ENCODE measurements at regions not wholly inside any gene's neighbourhood (a gene's known extent, or its start where the extent isn't known, plus 50 kb on each side); places are given as distances from the start of the nearest gene placed in this dataset.

DNA sequence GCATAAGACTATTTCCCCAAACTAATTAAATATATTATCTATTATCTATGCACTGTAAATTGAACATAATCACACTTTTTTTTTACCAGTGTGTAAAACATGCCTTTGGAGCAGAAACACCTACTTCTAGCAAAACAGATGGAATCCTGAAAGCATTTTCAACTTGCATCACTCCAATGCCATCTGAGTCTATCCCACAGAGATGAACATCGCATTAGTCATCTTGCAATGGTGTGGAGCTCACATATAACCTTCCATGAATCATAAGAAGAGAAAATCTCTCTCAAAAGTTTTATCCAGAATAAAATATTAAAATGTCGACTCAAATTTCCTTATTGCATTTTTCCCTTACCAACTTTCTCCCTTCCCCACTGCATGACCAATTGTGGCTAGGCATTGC is 406.7 kb upstream of the ACTRT1 start:
- Histone ChIP-seq H3K9ac (ENCODE audit: low read length) (no peak overlapping the region), H3K9me2 (ENCODE audit: low read depth, low read length) (no peaks in the 10 kb centered on the region), H3K27ac (ENCODE audit: low read depth, low read length, poor library complexity, severe bottlenecking) (no peak overlapping the region), H3K27me3 (ENCODE audit: insufficient read depth, low read length) (no peaks in the 10 kb centered on the region), H3K79me2 (ENCODE audit: insufficient read depth, low read length) (no peaks in the 10 kb centered on the region), H3K36me3 (ENCODE audit: insufficient read depth, low read length) (no peaks in the 10 kb centered on the region), H2AFZ (ENCODE audit: low read length) (no peak overlapping the region), H3F3A (ENCODE audit: insufficient read depth, low read length) (no peaks in the 10 kb centered on the region), H3K4me2 (ENCODE audit: low read length) (no peak overlapping the region), H3K9me3 (ENCODE audit: low read length) (no peaks in the 10 kb centered on the region), H4K20me1 (ENCODE audit: insufficient read depth, low read length) (no peaks in the 10 kb centered on the region), H3K4me3 (ENCODE audit: low read depth, low read length, poor library complexity, severe bottlenecking) (no peak overlapping the region), H3K4me1 (ENCODE audit: insufficient read depth, low read length, severe bottlenecking) (no peaks in the 10 kb centered on the region)
- no peak for TF ChIP-seq EZH2 (IDR thresholded peaks at IDR 0.05; ENCODE audit: borderline replicate concordance, low read length)

DNA sequence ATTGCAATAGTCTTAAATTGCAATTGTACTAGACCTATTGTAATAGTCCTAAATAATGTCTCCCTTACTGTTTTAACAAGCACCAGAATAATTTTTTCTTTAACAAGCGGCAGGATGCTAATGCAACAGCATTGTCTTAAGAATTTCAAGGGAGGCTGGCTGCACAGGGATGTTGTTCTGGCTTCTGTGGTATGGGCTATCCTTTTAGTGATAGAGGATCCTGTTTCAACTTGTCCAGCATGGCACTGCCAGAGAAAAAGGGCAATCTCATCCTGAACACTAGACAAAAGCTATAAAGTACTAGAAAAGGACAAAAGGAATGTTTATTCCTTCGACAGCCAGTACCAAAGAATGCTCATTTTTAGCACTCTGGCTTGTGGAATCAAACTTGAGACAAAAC is 405.5 kb upstream of the ACTRT1 start:
- no peak overlapping the region for H3K4me2 ChIP-seq (ENCODE audit: low read length)

DNA sequence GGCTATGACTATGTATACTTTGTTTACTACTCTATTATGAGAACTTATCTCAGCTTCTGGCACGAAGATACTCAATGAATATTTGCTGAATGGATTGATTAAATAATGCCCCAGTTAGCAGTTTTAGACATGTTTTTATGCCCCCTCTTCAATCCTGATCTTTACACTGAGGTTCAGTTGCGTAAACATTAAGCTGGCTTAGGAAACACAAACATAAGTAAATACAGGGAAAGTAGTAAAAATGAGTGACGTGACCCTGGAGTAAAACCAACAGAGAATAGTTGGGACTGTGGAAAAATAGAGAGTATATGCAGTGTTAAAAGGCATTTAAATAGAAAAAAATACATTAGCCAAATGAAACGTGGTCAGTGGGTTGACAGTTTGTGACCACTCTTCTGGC is 387.0 kb upstream of the ACTRT1 start:
- H2AFZ ChIP-seq (ENCODE audit: low read length), result no peak overlapping the region
- H3K4me3 ChIP-seq (ENCODE audit: low read depth, low read length, poor library complexity, severe bottlenecking), result no peak overlapping the region
- H3K4me2 ChIP-seq (ENCODE audit: low read length), result no peak overlapping the region
- no peaks in the 10 kb centered on the region for H3K79me2 ChIP-seq (ENCODE audit: insufficient read depth, low read length)
- H3K27me3 ChIP-seq (ENCODE audit: insufficient read depth, low read length), result no peaks in the 10 kb centered on the region
- no peaks in the 10 kb centered on the region for H4K20me1 ChIP-seq (ENCODE audit: insufficient read depth, low read length)
- H3K27ac ChIP-seq (ENCODE audit: low read depth, low read length, poor library complexity, severe bottlenecking), result no peak overlapping the region
- TF ChIP-seq, protein P1, sequence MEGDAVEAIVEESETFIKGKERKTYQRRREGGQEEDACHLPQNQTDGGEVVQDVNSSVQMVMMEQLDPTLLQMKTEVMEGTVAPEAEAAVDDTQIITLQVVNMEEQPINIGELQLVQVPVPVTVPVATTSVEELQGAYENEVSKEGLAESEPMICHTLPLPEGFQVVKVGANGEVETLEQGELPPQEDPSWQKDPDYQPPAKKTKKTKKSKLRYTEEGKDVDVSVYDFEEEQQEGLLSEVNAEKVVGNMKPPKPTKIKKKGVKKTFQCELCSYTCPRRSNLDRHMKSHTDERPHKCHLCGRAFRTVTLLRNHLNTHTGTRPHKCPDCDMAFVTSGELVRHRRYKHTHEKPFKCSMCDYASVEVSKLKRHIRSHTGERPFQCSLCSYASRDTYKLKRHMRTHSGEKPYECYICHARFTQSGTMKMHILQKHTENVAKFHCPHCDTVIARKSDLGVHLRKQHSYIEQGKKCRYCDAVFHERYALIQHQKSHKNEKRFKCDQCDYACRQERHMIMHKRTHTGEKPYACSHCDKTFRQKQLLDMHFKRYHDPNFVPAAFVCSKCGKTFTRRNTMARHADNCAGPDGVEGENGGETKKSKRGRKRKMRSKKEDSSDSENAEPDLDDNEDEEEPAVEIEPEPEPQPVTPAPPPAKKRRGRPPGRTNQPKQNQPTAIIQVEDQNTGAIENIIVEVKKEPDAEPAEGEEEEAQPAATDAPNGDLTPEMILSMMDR (IDR thresholded peaks at IDR 0.05; ENCODE audit: low read length), result no peak
- no peak for TF ChIP-seq EZH2 (IDR thresholded peaks at IDR 0.05; ENCODE audit: borderline replicate concordance, low read length)
- H3K36me3 ChIP-seq (ENCODE audit: insufficient read depth, low read length), result no peaks in the 10 kb centered on the region
- H3K9me3 ChIP-seq (ENCODE audit: low read length), result no peaks in the 10 kb centered on the region
- no peaks in the 10 kb centered on the region for H3K9me2 ChIP-seq (ENCODE audit: low read depth, low read length)
- no peaks in the 10 kb centered on the region for H3F3A ChIP-seq (ENCODE audit: insufficient read depth, low read length)
- no peaks in the 10 kb centered on the region for H3K4me1 ChIP-seq (ENCODE audit: insufficient read depth, low read length, severe bottlenecking)
- H3K9ac ChIP-seq (ENCODE audit: low read length), result no peak overlapping the region

More for the DNA sequence above, 405.5 kb upstream of the ACTRT1 start:
- Histone ChIP-seq H3K9ac (ENCODE audit: low read length) (no peak overlapping the region), H3K36me3 (ENCODE audit: insufficient read depth, low read length) (no peaks in the 10 kb centered on the region), H3F3A (ENCODE audit: insufficient read depth, low read length) (no peaks in the 10 kb centered on the region), H3K27me3 (ENCODE audit: insufficient read depth, low read length) (no peaks in the 10 kb centered on the region), H3K9me2 (ENCODE audit: low read depth, low read length) (no peaks in the 10 kb centered on the region), H3K4me3 (ENCODE audit: low read depth, low read length, poor library complexity, severe bottlenecking) (no peak overlapping the region), H3K9me3 (ENCODE audit: low read length) (no peaks in the 10 kb centered on the region), H3K27ac (ENCODE audit: low read depth, low read length, poor library complexity, severe bottlenecking) (no peak overlapping the region), H3K4me1 (ENCODE audit: insufficient read depth, low read length, severe bottlenecking) (no peaks in the 10 kb centered on the region), H2AFZ (ENCODE audit: low read length) (no peak overlapping the region), H3K79me2 (ENCODE audit: insufficient read depth, low read length) (no peaks in the 10 kb centered on the region), H4K20me1 (ENCODE audit: insufficient read depth, low read length) (no peaks in the 10 kb centered on the region)
- TF ChIP-seq EZH2 (IDR thresholded peaks at IDR 0.05; ENCODE audit: borderline replicate concordance, low read length), result no peak
- TF ChIP-seq, protein P1 (IDR thresholded peaks at IDR 0.05; ENCODE audit: low read length), result no peak

DNA sequence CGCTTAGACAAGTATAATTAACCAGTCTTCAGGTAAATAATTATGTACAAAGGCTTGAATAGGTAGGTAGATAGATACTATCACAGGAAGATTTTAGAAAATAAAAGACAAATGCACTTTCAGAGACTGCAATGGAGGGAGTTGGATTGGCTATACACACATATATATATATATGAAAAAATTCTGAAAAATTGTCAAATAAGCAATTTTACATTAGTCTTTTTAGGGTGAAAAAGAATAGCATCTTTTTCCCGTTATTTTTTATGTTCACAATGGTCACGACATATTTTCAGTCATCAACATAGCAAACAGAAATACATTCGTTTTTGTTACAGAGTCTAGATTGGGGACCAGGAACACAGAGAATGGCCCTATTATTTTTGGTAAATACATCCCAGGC is 385.9 kb upstream of the ACTRT1 start:
- H3K4me1 ChIP-seq (ENCODE audit: insufficient read depth, low read length, severe bottlenecking), result no peaks in the 10 kb centered on the region
- no peaks in the 10 kb centered on the region for H3K9me2 ChIP-seq (ENCODE audit: low read depth, low read length)
- no peaks in the 10 kb centered on the region for H3K27me3 ChIP-seq (ENCODE audit: insufficient read depth, low read length)
- no peak overlapping the region for H3K4me3 ChIP-seq (ENCODE audit: low read depth, low read length, poor library complexity, severe bottlenecking)
- H3F3A ChIP-seq (ENCODE audit: insufficient read depth, low read length), result no peaks in the 10 kb centered on the region
- H3K4me2 ChIP-seq (ENCODE audit: low read length), result no peak overlapping the region
- no peak for TF ChIP-seq EZH2 (IDR thresholded peaks at IDR 0.05; ENCODE audit: borderline replicate concordance, low read length)
- TF ChIP-seq, protein P1 (IDR thresholded peaks at IDR 0.05; ENCODE audit: low read length), result no peak
- H3K79me2 ChIP-seq (ENCODE audit: insufficient read depth, low read length), result no peaks in the 10 kb centered on the region
- no peaks in the 10 kb centered on the region for H4K20me1 ChIP-seq (ENCODE audit: insufficient read depth, low read length)
- no peak overlapping the region for H2AFZ ChIP-seq (ENCODE audit: low read length)
- H3K9ac ChIP-seq (ENCODE audit: low read length), result no peak overlapping the region
- no peaks in the 10 kb centered on the region for H3K36me3 ChIP-seq (ENCODE audit: insufficient read depth, low read length)
- H3K9me3 ChIP-seq (ENCODE audit: low read length), result no peaks in the 10 kb centered on the region
- no peak overlapping the region for H3K27ac ChIP-seq (ENCODE audit: low read depth, low read length, poor library complexity, severe bottlenecking)

Measured in OCI-LY1 (cell line).